ENCODE measurements at regions not wholly inside any gene's neighbourhood (a gene's known extent, or its start where the extent isn't known, plus 50 kb on each side); places are given as distances from the start of the nearest gene placed in this dataset.
A peak's percentile ranks its signal among the peaks of the same experiment; 100 is the strongest.

- Histone ChIP-seq H3K4me3 (ENCODE audit: low read length) (no peak overlapping the region), H3K27me3 (ENCODE audit: control insufficient read depth, insufficient read depth, low read length) (no peaks in the 10 kb centered on the region), H3K27ac (ENCODE audit: low read length) (no peak overlapping the region), H3K4me1 (ENCODE audit: control insufficient read depth, insufficient read depth, low read length) (no peaks in the 10 kb centered on the region), H3K36me3 (ENCODE audit: control insufficient read depth, insufficient read depth, low read length) (no peaks in the 10 kb centered on the region), H3K9me3 (ENCODE audit: control insufficient read depth, low read depth, low read length) (no peaks in the 10 kb centered on the region)
- WGBS (ENCODE audit: insufficient coverage, low lambda C conversion rate), result no CpG with 5 or more reads among the region's 5 CpGs
- DNase-seq, result no peak
Measured at GRCh38 chr5:178808886-178809285, 50.9 kb upstream of the ZNF354B start.

- no peaks in the 10 kb centered on the region for H3K9me3 ChIP-seq (ENCODE audit: control insufficient read depth, low read depth, low read length)
- H3K4me3 ChIP-seq (ENCODE audit: low read length), result no peak overlapping the region
- H3K27ac ChIP-seq (ENCODE audit: low read length), result no peak overlapping the region
- no peak for DNase-seq
- no peaks in the 10 kb centered on the region for H3K36me3 ChIP-seq (ENCODE audit: control insufficient read depth, insufficient read depth, low read length)
- no peaks in the 10 kb centered on the region for H3K27me3 ChIP-seq (ENCODE audit: control insufficient read depth, insufficient read depth, low read length)
- WGBS (ENCODE audit: insufficient coverage, low lambda C conversion rate), result no CpG with 5 or more reads among the region's 5 CpGs
- no peaks in the 10 kb centered on the region for H3K4me1 ChIP-seq (ENCODE audit: control insufficient read depth, insufficient read depth, low read length)
Measured at GRCh38 chr5:178801021-178801420, 58.7 kb upstream of the ZNF354B start.

GRCh38 chr5:178797546-178798440, 62.0 kb upstream of the ZNF354B start:
- Histone ChIP-seq H3K9me3 (ENCODE audit: control insufficient read depth, low read depth, low read length) (no peaks in the 10 kb centered on the region), H3K36me3 (ENCODE audit: control insufficient read depth, insufficient read depth, low read length) (no peaks in the 10 kb centered on the region), H3K27me3 (ENCODE audit: control insufficient read depth, insufficient read depth, low read length) (no peaks in the 10 kb centered on the region), H3K27ac (ENCODE audit: low read length) (no peak overlapping the region), H3K4me3 (ENCODE audit: low read length) (no peak overlapping the region), H3K4me1 (ENCODE audit: control insufficient read depth, insufficient read depth, low read length) (no peaks in the 10 kb centered on the region)
- WGBS (ENCODE audit: insufficient coverage, low lambda C conversion rate), result 79% methylated on average over 3 of the region's 19 CpGs
- DNase-seq, result no peak

- no peak overlapping the region for H3K27ac ChIP-seq (ENCODE audit: low read length)
- DNase-seq, result no peak
- H3K36me3 ChIP-seq (ENCODE audit: control insufficient read depth, insufficient read depth, low read length), result no peaks in the 10 kb centered on the region
- no peaks in the 10 kb centered on the region for H3K9me3 ChIP-seq (ENCODE audit: control insufficient read depth, low read depth, low read length)
- H3K4me3 ChIP-seq (ENCODE audit: low read length), result no peak overlapping the region
- WGBS (ENCODE audit: insufficient coverage, low lambda C conversion rate), result no CpG with 5 or more reads among the region's 12 CpGs
- H3K4me1 ChIP-seq (ENCODE audit: control insufficient read depth, insufficient read depth, low read length), result no peaks in the 10 kb centered on the region
- no peaks in the 10 kb centered on the region for H3K27me3 ChIP-seq (ENCODE audit: control insufficient read depth, insufficient read depth, low read length)
Measured at GRCh38 chr5:178797101-178797521, 62.6 kb upstream of the ZNF354B start.

GRCh38 chr5:178796165-178796945, 63.4 kb upstream of the ZNF354B start:
- Histone ChIP-seq H3K36me3 (ENCODE audit: control insufficient read depth, insufficient read depth, low read length) (no peaks in the 10 kb centered on the region), H3K9me3 (ENCODE audit: control insufficient read depth, low read depth, low read length) (no peaks in the 10 kb centered on the region), H3K27me3 (ENCODE audit: control insufficient read depth, insufficient read depth, low read length) (no peaks in the 10 kb centered on the region), H3K4me3 (ENCODE audit: low read length) (no peak overlapping the region), H3K4me1 (ENCODE audit: control insufficient read depth, insufficient read depth, low read length) (no peaks in the 10 kb centered on the region), H3K27ac (ENCODE audit: low read length) (no peak overlapping the region)
- 83% methylated on average over 1 of the region's 17 CpGs for WGBS (ENCODE audit: insufficient coverage, low lambda C conversion rate)
- no peak for DNase-seq

GRCh38 chr5:178794433-178794832, 64.0 kb upstream of the ZNF354A start:
- DNase-seq, result no peak
- H3K4me1 ChIP-seq (ENCODE audit: control insufficient read depth, insufficient read depth, low read length), result no peaks in the 10 kb centered on the region
- H3K4me3 ChIP-seq (ENCODE audit: low read length), result no peak overlapping the region
- WGBS (ENCODE audit: insufficient coverage, low lambda C conversion rate), result no CpG with 5 or more reads among the region's 16 CpGs
- no peaks in the 10 kb centered on the region for H3K9me3 ChIP-seq (ENCODE audit: control insufficient read depth, low read depth, low read length)
- H3K27ac ChIP-seq (ENCODE audit: low read length), result no peak overlapping the region
- H3K27me3 ChIP-seq (ENCODE audit: control insufficient read depth, insufficient read depth, low read length), result no peaks in the 10 kb centered on the region
- H3K36me3 ChIP-seq (ENCODE audit: control insufficient read depth, insufficient read depth, low read length), result no peaks in the 10 kb centered on the region

GRCh38 chr5:178793696-178794095, 63.2 kb upstream of the ZNF354A start:
- no peaks in the 10 kb centered on the region for H3K9me3 ChIP-seq (ENCODE audit: control insufficient read depth, low read depth, low read length)
- H3K36me3 ChIP-seq (ENCODE audit: control insufficient read depth, insufficient read depth, low read length), result no peaks in the 10 kb centered on the region
- WGBS (ENCODE audit: insufficient coverage, low lambda C conversion rate), result no CpG with 5 or more reads among the region's 17 CpGs
- H3K27me3 ChIP-seq (ENCODE audit: control insufficient read depth, insufficient read depth, low read length), result no peaks in the 10 kb centered on the region
- no peak overlapping the region for H3K27ac ChIP-seq (ENCODE audit: low read length)
- no peak overlapping the region for H3K4me3 ChIP-seq (ENCODE audit: low read length)
- no peaks in the 10 kb centered on the region for H3K4me1 ChIP-seq (ENCODE audit: control insufficient read depth, insufficient read depth, low read length)
- no peak for DNase-seq

- Histone ChIP-seq H3K4me1 (ENCODE audit: control insufficient read depth, insufficient read depth, low read length) (no peaks in the 10 kb centered on the region), H3K27me3 (ENCODE audit: control insufficient read depth, insufficient read depth, low read length) (no peaks in the 10 kb centered on the region), H3K27ac (ENCODE audit: low read length) (no peak overlapping the region), H3K9me3 (ENCODE audit: control insufficient read depth, low read depth, low read length) (no peaks in the 10 kb centered on the region), H3K4me3 (ENCODE audit: low read length) (no peak overlapping the region), H3K36me3 (ENCODE audit: control insufficient read depth, insufficient read depth, low read length) (no peaks in the 10 kb centered on the region)
- no peak for DNase-seq
- WGBS (ENCODE audit: insufficient coverage, low lambda C conversion rate), result no CpG with 5 or more reads among the region's 12 CpGs
Measured at GRCh38 chr5:178793151-178793550, 62.7 kb upstream of the ZNF354A start.

GRCh38 chr5:178791976-178792375, 61.5 kb upstream of the ZNF354A start:
- no peak overlapping the region for H3K4me3 ChIP-seq (ENCODE audit: low read length)
- no peaks in the 10 kb centered on the region for H3K4me1 ChIP-seq (ENCODE audit: control insufficient read depth, insufficient read depth, low read length)
- H3K27ac ChIP-seq (ENCODE audit: low read length), result no peak overlapping the region
- no peaks in the 10 kb centered on the region for H3K27me3 ChIP-seq (ENCODE audit: control insufficient read depth, insufficient read depth, low read length)
- WGBS (ENCODE audit: insufficient coverage, low lambda C conversion rate), result no CpG with 5 or more reads among the region's 6 CpGs
- no peak for DNase-seq
- no peaks in the 10 kb centered on the region for H3K36me3 ChIP-seq (ENCODE audit: control insufficient read depth, insufficient read depth, low read length)
- no peaks in the 10 kb centered on the region for H3K9me3 ChIP-seq (ENCODE audit: control insufficient read depth, low read depth, low read length)

GRCh38 chr5:178790371-178790770, 59.9 kb upstream of the ZNF354A start:
- WGBS (ENCODE audit: insufficient coverage, low lambda C conversion rate), result no CpG with 5 or more reads among the region's 11 CpGs
- DNase-seq, result peak in 1 of 2 donors; percentile 12
- H3K36me3 ChIP-seq (ENCODE audit: control insufficient read depth, insufficient read depth, low read length), result no peaks in the 10 kb centered on the region
- H3K4me1 ChIP-seq (ENCODE audit: control insufficient read depth, insufficient read depth, low read length), result no peaks in the 10 kb centered on the region
- H3K4me3 ChIP-seq (ENCODE audit: low read length), result no peak overlapping the region
- no peak overlapping the region for H3K27ac ChIP-seq (ENCODE audit: low read length)
- H3K9me3 ChIP-seq (ENCODE audit: control insufficient read depth, low read depth, low read length), result no peaks in the 10 kb centered on the region
- H3K27me3 ChIP-seq (ENCODE audit: control insufficient read depth, insufficient read depth, low read length), result no peaks in the 10 kb centered on the region

All from large intestine (tissue), 3 donors.